ENCODE measurements at regions not wholly inside any gene's neighbourhood (a gene's known extent, or its start where the extent isn't known, plus 50 kb on each side); places are given as distances from the start of the nearest gene placed in this dataset.

DNA sequence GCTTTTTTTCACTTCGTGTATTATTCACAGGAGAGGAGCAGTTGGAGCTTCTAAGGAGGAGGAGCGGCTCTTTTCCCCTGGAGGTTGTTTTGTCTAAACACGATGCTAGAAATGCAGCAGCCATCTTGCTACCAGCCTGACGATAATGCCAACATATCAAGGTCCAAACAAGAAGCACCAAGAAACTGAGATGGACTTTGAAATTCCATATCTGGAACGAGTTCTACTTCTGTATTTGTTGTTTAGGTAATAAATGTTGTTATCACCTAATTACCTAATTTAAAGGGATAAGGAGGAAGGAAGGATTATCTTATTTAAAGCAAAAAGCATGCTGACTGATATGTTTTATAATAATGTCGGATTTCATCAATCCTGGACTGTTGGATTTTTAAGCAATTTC is 174.4 kb upstream of the TMPO start:
- H3K79me2 ChIP-seq (ENCODE audit: insufficient read depth): no peaks in the 10 kb centered on the region
- H3K4me3 ChIP-seq (ENCODE audit: low read depth in 2 of 2, low read length in 1 of 2): no peak overlapping the region
- H4K20me1 ChIP-seq (ENCODE audit: insufficient read depth): no peaks in the 10 kb centered on the region
- no peak overlapping the region for H3K27ac ChIP-seq (ENCODE audit: low read depth in 2 of 2, low read length in 1 of 2)
- TF ChIP-seq SIN3A (IDR thresholded peaks at IDR 0.05; ENCODE audit: borderline replicate concordance, low read depth, low read length) (no peak), MEF2A (IDR thresholded peaks at IDR 0.05; ENCODE audit: borderline replicate concordance, low read depth) (no peak), GABPA (IDR thresholded peaks at IDR 0.05; ENCODE audit: low read depth) (no peak), EZH2phosphoT487 (IDR thresholded peaks at IDR 0.05; ENCODE audit: borderline replicate concordance, low read depth) (no peak), SMC3 (IDR thresholded peaks at IDR 0.05; ENCODE audit: low read depth, low read length) (no peak), JUND (IDR thresholded peaks at IDR 0.05) (no peak), FOSL2 (IDR thresholded peaks at IDR 0.05; ENCODE audit: borderline replicate concordance, low read depth) (no peak), FOXM1 (IDR thresholded peaks at IDR 0.05; ENCODE audit: low read depth) (no peak), TCF12 (IDR thresholded peaks at IDR 0.05) (no peak), ELF1 (IDR thresholded peaks at IDR 0.05) (no peak), USF2 (IDR thresholded peaks at IDR 0.05; ENCODE audit: borderline replicate concordance, low read depth, low read length) (no peak), MXI1 (IDR thresholded peaks at IDR 0.05; ENCODE audit: low read depth, low read length) (no peak), CTCF (IDR thresholded peaks at IDR 0.05) (no peak)
- TF ChIP-seq, protein P1, sequence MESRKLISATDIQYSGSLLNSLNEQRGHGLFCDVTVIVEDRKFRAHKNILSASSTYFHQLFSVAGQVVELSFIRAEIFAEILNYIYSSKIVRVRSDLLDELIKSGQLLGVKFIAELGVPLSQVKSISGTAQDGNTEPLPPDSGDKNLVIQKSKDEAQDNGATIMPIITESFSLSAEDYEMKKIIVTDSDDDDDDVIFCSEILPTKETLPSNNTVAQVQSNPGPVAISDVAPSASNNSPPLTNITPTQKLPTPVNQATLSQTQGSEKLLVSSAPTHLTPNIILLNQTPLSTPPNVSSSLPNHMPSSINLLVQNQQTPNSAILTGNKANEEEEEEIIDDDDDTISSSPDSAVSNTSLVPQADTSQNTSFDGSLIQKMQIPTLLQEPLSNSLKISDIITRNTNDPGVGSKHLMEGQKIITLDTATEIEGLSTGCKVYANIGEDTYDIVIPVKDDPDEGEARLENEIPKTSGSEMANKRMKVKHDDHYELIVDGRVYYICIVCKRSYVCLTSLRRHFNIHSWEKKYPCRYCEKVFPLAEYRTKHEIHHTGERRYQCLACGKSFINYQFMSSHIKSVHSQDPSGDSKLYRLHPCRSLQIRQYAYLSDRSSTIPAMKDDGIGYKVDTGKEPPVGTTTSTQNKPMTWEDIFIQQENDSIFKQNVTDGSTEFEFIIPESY (IDR thresholded peaks at IDR 0.05; ENCODE audit: borderline replicate concordance, low read depth): no peak
- no peak overlapping the region for H2AFZ ChIP-seq (ENCODE audit: low read depth)
- H3K27me3 ChIP-seq (ENCODE audit: insufficient read depth): no peaks in the 10 kb centered on the region
- no peaks in the 10 kb centered on the region for H3K36me3 ChIP-seq (replicated peaks in 1 of 2; ENCODE audit: control insufficient read depth in 1 of 2, insufficient read depth in 2 of 2, low read length in 1 of 2)
- H3K9ac ChIP-seq: no peak overlapping the region
- 49% methylated on average over 6 of the region's 6 CpGs for WGBS (ENCODE audit: low lambda C conversion rate)
- H3K4me1 ChIP-seq (ENCODE audit: control insufficient read depth in 1 of 2, insufficient read depth in 2 of 2, low read depth in 1 of 2, low read length in 1 of 2): no peaks in the 10 kb centered on the region; a peak in 2 of 4 replicates
- H3F3A ChIP-seq (replicated peaks; ENCODE audit: insufficient read depth): no peaks in the 10 kb centered on the region
- ChIA-PET CTCF (no interaction called here), POLR2A (no interaction called here)
- H3K4me2 ChIP-seq: no peak overlapping the region
- DNase-seq: no peak
- no peaks in the 10 kb centered on the region for H3K9me3 ChIP-seq
- H3K9me2 ChIP-seq: no peaks in the 10 kb centered on the region

DNA sequence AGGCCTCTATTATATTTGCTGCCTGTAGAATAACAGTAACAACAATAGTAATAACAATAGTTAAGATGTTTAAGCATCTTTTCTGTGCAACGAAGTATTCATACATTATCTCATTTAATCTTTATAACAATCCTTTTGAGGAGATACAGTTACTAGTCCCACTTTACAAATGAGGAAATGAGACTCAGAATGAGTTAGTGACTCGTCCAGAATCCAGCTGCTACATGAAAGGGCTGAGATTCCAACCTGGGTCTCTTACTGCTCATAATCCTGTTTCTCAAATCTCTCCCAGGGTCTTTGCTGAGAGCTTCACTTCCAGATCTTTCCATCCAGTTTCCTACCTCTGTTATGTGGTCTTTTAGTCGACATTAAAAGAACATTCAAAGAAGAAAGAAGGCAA is 173.7 kb upstream of the TMPO start:
- no peaks in the 10 kb centered on the region; a peak in 2 of 4 replicates for H3K4me1 ChIP-seq (ENCODE audit: control insufficient read depth in 1 of 2, insufficient read depth in 2 of 2, low read depth in 1 of 2, low read length in 1 of 2)
- H3K9me3 ChIP-seq: no peaks in the 10 kb centered on the region
- DNase-seq: no peak
- H3K27ac ChIP-seq (ENCODE audit: low read depth in 2 of 2, low read length in 1 of 2): no peak overlapping the region
- H3F3A ChIP-seq (replicated peaks; ENCODE audit: insufficient read depth): no peaks in the 10 kb centered on the region
- no peak overlapping the region for H3K9ac ChIP-seq
- H3K4me2 ChIP-seq: no peak overlapping the region
- H3K79me2 ChIP-seq (ENCODE audit: insufficient read depth): no peaks in the 10 kb centered on the region
- no peaks in the 10 kb centered on the region for H4K20me1 ChIP-seq (ENCODE audit: insufficient read depth)
- H2AFZ ChIP-seq (ENCODE audit: low read depth): no peak overlapping the region
- H3K27me3 ChIP-seq (ENCODE audit: insufficient read depth): no peaks in the 10 kb centered on the region
- ChIA-PET CTCF (no interaction called here), POLR2A (no interaction called here)
- H3K4me3 ChIP-seq (ENCODE audit: low read depth in 2 of 2, low read length in 1 of 2): no peak overlapping the region
- 35% methylated on average over 3 of the region's 3 CpGs for WGBS (ENCODE audit: low lambda C conversion rate)
- H3K36me3 ChIP-seq (replicated peaks in 1 of 2; ENCODE audit: control insufficient read depth in 1 of 2, insufficient read depth in 2 of 2, low read length in 1 of 2): no peaks in the 10 kb centered on the region
- H3K9me2 ChIP-seq: no peaks in the 10 kb centered on the region
- TF ChIP-seq, protein P2, sequence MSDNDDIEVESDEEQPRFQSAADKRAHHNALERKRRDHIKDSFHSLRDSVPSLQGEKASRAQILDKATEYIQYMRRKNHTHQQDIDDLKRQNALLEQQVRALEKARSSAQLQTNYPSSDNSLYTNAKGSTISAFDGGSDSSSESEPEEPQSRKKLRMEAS (IDR thresholded peaks at IDR 0.05; ENCODE audit: low read depth): no peak
- TF ChIP-seq, protein P3, sequence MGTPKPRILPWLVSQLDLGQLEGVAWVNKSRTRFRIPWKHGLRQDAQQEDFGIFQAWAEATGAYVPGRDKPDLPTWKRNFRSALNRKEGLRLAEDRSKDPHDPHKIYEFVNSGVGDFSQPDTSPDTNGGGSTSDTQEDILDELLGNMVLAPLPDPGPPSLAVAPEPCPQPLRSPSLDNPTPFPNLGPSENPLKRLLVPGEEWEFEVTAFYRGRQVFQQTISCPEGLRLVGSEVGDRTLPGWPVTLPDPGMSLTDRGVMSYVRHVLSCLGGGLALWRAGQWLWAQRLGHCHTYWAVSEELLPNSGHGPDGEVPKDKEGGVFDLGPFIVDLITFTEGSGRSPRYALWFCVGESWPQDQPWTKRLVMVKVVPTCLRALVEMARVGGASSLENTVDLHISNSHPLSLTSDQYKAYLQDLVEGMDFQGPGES (IDR thresholded peaks at IDR 0.05; ENCODE audit: low read depth, low read length): no peak
- TF ChIP-seq JUND (IDR thresholded peaks at IDR 0.05): no peak
- TF ChIP-seq EP300 (IDR thresholded peaks at IDR 0.05; ENCODE audit: borderline replicate concordance in 1 of 2, low read depth in 1 of 2, low read length in 1 of 2): no peak
- TF ChIP-seq TEAD4 (IDR thresholded peaks at IDR 0.05; ENCODE audit: borderline replicate concordance, insufficient read depth): no peak
- TF ChIP-seq, protein P4, sequence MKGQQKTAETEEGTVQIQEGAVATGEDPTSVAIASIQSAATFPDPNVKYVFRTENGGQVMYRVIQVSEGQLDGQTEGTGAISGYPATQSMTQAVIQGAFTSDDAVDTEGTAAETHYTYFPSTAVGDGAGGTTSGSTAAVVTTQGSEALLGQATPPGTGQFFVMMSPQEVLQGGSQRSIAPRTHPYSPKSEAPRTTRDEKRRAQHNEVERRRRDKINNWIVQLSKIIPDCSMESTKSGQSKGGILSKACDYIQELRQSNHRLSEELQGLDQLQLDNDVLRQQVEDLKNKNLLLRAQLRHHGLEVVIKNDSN (IDR thresholded peaks at IDR 0.05; ENCODE audit: borderline replicate concordance, low read depth): no peak
- no peak for TF ChIP-seq FOXM1 (IDR thresholded peaks at IDR 0.05; ENCODE audit: low read depth)
- no peak for TF ChIP-seq RFX5 (IDR thresholded peaks at IDR 0.05; ENCODE audit: low read length)
- TF ChIP-seq, protein P5, sequence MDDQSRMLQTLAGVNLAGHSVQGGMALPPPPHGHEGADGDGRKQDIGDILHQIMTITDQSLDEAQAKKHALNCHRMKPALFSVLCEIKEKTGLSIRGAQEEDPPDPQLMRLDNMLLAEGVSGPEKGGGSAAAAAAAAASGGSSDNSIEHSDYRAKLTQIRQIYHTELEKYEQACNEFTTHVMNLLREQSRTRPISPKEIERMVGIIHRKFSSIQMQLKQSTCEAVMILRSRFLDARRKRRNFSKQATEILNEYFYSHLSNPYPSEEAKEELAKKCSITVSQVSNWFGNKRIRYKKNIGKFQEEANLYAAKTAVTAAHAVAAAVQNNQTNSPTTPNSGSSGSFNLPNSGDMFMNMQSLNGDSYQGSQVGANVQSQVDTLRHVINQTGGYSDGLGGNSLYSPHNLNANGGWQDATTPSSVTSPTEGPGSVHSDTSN (IDR thresholded peaks at IDR 0.05): no peak

Measured in SK-N-SH (cell line).